HG02981 (cell line): ENCODE measurements at regions not wholly inside any gene's neighbourhood (a gene's known extent, or its start where the extent isn't known, plus 50 kb on each side); places are given as distances from the start of the nearest gene placed in this dataset.
"Not testable (repeated sequence)": the region's sequence is repeated elsewhere in the genome, so short reads cannot be mapped to it uniquely, and the experiment has no call there.

ENCODE experiments used
- ATAC-seq: cut with Tn5 transposase; IDR thresholded peaks from one replicate; pipeline ENCODE4 v1.9.1; 2021; ENCODE audit warnings: mild to moderate bottlenecking, moderate library complexity; ENCODE audit not compliant: unreplicated experiment

DNA sequence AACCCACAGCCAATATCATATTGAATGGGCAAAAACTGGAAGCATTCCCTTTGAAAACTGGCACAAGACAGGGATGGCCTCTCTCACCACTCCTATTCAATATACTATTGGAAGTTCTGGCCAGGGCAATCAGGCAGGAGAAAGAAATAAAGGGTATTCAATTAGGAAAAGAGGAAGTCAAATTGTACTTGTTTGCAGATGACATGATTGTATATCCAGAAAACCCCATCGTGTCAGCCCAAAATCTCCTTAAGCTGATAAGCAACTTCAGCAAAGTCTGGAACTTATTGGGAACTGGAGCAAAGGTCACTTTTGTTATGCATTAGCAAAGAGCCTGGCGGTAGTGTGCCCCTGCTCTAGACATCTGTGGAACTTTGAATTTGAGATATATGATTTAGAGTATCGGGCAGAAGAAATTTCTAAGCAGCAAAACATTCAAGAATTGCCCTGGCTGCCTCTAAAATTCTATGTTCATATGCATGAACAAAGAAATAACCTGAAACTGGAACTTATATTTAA lies 53.4 kb upstream of the PSMA1 start:
- not testable (repeated sequence) for ATAC-seq

DNA sequence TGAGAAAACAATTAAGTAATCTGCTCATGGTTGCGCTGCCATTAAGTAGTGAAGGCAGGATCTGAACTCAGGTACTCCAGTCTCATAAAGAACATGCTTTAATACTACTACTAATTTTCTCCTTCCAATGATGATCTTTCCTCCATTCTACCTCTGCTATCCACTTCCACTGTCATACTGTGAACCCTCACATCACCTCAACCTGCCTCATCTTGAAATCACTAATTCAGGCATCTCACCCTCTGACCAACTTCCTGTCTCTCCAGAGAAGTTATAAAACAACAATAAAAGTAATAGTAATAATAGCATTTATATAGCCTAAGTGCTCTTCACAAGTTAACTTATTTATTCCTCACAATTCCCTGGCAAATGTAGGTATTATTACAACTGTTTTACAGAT lies 57.1 kb upstream of the PSMA1 start:
- ATAC-seq, result no peak

DNA sequence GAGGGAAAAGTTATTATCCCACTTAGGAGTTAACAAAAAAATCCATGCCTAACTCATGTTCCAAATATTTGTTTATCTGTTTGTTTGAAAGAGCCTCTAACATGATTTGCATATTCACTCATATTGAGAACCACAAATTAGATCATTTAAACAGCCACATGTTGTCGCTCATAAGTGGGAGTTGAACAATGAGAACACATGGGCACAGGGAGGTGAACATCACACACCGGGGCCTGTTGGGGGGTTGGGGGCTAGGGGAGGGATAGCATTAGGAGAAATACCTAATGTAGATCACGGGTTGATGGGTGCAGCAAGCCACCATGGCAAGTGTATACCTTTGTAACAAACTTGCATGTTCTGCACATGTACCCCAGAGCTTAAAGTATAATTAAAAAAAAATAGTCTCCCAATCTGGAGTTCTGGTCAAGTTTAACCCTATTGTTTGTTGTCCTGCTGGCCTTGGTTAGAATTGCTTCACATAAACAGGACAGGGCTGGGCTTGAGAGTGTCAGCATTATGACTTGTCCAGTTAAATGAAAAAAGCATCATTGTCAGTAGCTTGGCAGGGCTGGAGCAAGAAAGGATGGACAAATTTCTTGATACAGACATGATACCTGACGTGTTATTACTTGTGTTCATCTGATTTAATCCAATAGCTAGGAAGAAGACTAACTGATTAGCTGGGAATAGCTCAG lies 57.8 kb upstream of the PSMA1 start:
- peak; percentile 20 for ATAC-seq

DNA sequence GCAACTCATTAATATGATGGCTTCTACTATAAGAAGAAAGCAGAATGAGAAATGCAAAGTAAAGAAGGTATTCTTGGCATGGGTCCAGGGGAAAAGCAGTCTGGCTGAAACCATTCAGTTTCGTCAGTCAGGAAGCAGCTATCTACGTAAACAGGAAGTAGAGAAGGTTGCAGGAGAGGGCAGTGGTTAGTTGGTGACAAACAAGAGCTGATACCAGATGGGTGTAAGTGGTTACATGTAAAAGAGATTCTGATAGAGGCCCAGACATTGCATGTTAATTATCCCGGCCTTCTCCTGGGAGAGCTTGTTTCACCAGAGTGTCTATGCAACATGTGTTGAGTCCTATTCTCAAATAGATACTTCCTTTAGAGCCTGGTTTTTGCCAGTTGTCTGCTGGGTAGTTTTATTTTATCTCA lies 58.4 kb upstream of the PSMA1 start:
- ATAC-seq, result peak; percentile 99

DNA sequence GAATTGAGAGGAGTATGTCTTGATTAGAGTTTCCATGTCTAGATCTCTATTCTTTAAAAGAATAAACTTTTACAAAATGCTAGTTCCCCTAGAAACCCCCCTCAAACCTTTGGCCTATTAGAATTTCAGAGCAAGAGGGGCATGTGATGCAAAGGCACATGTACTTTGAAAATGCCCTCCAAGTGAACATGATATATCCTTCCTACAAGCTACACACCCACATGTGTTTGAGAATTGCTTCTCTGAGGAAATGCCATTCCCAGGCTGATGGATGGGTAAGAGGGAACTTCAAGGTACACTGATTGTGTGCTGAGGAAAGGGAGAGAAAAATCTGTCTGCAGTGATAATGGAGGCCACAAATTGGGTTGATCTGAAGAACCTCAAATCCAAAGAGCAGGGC lies 59.5 kb upstream of the PSMA1 start:
- ATAC-seq, result no peak

DNA sequence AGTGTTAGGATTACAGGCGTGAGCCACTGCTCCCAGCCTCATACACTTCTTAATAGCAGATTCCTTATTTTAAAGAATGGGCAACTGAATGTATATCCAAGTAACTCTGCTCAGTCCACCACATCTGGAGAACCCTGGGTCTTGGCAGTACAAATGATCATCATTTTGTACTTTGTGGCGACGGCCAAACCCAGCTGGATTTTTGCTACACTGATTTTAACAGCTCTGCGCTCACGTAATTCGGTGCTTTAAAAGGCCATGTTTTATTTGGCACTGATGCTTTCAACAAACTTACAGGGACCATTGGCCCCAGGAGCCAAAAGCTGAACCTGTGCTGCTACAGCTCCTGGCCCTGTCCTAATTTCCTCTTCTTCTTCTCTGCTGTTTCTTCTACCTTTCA lies 60.8 kb upstream of the PDE3B start:
- ATAC-seq, result no peak

DNA sequence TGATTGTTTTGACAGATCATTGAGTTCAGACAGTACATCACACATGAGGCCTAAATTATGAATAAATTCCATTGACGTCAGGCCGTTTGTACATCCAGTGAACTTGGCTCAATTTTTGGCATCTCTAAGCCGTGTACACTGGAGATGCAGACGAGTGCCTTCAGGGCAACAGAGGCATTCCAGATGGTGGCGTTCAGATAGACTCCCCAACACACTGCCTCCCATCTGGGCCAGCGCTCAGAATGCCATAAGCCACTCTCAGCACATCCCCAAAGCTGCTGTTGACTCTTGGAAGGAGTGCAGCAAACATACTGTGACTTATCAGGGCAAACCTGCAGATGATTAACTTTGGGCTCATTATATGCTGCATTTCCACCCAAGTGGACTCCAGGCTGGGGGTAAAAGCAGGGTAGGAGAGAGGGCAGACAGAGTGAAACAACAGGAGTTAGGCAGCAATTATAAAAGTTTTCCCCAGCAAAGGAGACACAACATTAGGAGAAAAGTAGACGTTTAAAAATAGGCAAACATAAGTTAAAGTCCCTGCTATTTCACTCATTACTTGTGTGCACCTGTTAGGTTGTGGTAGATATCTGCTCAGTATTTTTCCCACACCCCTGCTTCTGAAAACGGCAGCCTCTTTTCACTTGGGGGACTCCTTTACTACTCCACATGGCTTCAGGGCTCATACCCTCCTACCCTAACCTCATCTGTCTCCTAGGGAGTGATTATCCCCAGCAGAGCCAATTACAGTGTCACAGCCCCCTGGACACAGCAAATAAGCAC lies 60.2 kb upstream of the PDE3B start:
- no peak for ATAC-seq

DNA sequence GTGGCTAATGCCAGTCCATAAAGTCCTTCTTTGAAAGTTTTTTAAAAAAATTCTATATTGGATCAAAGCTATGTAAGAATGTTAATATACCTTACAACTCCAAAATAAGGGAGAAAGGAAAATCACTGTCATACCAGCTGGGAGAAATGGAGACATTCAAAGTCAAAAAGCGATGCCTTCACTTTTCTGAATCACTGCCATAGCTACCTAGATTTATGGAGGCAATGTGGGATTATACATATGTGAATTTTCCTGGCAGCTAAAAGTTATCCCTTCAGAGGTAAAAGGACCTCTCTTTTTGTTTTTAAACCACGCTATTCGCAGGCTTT lies 59.6 kb upstream of the PDE3B start:
- no peak for ATAC-seq

DNA sequence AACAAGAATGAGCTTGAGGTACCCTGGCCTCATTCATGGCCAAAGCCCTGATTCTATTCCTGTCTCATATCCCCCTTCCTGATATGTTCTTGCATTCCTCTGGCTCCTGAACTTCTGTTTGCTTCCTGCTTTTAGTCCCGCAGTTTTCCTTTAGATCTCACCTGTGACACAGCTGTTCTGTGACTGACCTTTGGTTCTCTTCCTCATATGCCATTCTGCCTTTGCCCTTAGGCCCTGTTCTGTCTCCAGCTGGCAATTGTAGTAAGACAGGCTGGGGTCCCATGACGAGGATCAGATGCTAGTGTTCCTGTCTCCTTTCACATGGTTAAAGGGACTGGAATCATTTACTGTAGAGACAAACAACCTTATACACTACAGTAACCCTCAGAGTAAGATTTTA lies 59.0 kb upstream of the PDE3B start:
- no peak for ATAC-seq

DNA sequence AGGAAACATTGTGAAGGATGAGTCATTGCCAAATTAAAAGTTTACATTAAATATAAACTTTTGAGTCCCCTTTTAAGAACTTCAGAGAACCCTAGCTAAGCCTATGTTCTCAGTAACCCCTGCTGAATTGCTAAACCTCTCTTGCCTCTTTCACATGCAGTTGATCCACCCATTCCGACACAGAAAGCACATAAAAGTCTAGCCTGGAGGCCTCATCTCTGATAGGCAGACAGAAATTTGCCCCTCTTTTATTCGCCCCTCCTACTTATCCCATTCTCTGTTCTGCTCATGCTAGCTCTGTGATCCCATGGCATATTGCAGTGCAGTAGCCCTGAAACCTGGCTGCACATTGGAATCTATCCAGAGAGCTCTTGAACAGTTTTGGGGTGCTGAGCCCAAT lies 58.2 kb upstream of the PDE3B start:
- no peak for ATAC-seq

DNA sequence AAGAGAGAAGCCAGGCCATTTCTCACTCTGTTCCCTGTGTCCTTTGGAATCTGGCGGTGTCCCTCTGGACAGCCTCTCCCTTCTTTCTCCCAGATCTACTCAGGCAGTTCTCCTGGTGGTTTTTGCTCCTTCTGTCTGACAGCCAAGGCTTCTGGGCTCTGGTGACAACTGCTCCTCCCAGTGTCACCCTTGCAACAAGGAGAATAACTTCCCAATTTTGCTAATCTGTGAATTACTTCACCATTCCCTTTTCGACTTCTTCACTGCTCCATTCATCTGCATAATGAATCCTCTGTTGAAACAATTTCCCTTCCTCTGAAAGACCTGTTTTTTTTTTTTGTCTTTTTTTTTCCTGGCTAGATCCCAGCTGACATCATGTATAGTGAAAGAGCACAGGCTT lies 56.3 kb upstream of the PDE3B start:
- no peak for ATAC-seq

DNA sequence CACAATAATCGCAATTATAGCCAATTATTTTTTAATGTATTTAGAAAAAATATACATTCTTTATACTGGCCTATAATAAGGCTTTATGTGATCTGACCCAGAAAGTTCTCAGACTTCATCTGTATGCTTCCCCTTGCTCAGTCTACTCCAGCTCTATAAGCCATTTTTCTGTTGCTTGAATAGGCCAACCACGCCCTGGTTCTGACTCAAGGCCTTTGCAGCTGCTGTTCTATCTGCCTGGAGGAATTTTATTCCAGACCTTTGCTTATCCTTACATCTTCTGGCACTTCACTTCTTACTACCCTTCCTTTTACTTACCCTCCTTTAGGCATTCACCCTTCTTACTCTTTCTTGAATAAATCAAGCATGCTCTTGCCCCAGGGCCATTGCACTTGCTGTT lies 54.9 kb upstream of the PDE3B start:
- no peak for ATAC-seq

DNA sequence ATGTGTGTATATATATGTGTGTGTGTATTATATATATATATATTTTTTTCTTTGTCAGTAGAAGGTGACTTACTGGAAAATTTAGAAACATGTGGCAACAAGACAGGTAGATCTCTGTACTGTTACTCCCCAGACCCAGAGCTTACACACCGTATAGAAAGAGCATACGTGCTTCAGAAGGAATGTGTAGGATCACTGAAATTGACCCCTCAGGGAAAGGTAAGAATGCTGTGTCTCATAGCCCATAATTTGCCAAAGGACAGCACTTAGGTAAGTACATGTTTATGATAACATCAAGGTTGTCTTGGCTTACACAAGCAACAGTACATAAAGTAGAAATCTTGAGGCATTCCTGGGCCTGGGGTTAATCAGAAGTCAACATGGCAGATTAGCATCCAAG lies 54.2 kb upstream of the PDE3B start:
- no peak for ATAC-seq

DNA sequence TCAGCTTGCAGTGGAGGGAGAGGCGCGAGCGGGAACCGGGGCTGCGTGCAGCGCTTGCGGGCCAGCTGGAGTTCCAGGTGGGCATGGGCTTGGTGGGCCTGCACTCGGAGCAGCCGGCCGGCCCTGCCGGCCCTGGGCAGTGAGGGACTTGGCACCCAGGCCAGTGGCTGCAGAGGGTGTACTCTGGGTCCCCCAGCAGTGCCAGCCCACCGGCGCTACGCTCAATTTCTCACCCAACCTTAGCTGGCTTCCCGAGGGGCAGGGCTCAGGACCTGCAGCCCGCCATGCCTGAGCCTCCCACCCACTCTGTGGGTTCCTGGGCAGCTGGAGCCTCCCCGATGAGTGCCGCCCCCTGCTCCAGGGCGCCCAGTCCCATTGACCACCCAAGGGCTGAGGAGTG lies 52.6 kb upstream of the PDE3B start:
- not testable (repeated sequence) for ATAC-seq

DNA sequence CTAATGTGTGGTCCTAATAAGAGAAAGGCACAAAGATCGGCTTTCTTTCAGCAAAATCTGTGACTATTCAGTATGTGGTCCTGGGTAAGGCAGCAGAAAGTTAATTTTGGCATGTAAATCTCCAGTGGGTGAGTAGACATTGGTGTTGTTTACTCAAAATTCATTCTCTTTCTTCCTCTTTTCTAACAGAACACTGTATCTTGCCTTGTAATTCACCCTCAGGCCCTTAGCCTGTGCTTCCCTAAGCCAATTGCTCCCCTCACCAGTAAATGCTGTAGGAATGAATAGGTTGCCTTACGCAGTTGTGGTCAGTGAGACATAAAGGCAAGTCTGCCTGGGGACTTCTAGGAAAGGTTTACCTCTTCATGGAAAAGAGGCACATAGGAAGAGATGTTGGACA lies 49.9 kb upstream of the PDE3B start:
- no peak for ATAC-seq
